ENCODE measurements at regions not wholly inside any gene's neighbourhood (a gene's known extent, or its start where the extent isn't known, plus 50 kb on each side); places are given as distances from the start of the nearest gene placed in this dataset.

DNA sequence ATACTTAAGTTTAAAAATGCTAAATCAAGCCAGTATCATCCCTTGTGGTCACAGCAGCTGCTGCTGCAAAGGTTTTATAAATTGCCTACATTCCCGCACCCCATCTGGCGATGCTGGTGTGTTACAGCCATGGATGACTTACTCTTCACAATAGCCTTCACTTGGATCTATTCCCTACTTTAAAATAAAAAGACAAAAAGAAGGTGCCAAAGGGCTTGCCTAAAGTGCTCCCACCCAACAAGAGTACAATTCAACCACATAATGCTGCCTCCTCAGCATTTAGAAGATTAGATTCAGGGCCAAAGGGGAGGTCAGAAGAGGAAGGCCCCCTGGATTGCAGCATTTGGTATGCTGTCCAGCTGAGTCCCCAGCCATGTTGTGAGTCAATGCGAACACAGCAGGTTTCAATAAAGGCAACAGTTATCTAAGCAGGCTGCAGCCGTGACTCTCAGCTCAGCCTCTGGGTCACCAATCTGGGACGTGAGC, 176.1 kb downstream of the DAD1 start:
- no peak for TF ChIP-seq POLR2AphosphoS5 (IDR thresholded peaks at IDR 0.05; ENCODE audit: low read depth, low read length)
- no peak for TF ChIP-seq TAF1 (IDR thresholded peaks at IDR 0.05; ENCODE audit: low read depth, low read length)
- no peak for TF ChIP-seq POLR2A (IDR thresholded peaks at IDR 0.05; ENCODE audit: low read depth, low read length)
- no peak for TF ChIP-seq PAX5 (IDR thresholded peaks at IDR 0.05; ENCODE audit: insufficient read depth, low read length, severe bottlenecking)
- no peak for TF ChIP-seq SPI1 (IDR thresholded peaks at IDR 0.05; ENCODE audit: low read depth, low read length)
